Mesodermal cell (in vitro differentiated cells): ENCODE measurements at regions not wholly inside any gene's neighbourhood (a gene's known extent, or its start where the extent isn't known, plus 50 kb on each side); places are given as distances from the start of the nearest gene placed in this dataset.

Experiments
- H3K27ac ChIP-seq: 2 replicates; pipeline ENCODE4 v1.7.0; 2013; ENCODE audit warnings: mild to moderate bottlenecking, low read depth, low read length, moderate library complexity; ENCODE audit not compliant: severe bottlenecking
- H3K36me3 ChIP-seq: 2 replicates; pipeline ENCODE4 v1.7.1; 2013; ENCODE audit warnings: mild to moderate bottlenecking, low read length, moderate library complexity; ENCODE audit not compliant: control insufficient read depth, insufficient read depth
- H3K4me1 ChIP-seq: one replicate; pipeline ENCODE4 v1.7.1; 2013; ENCODE audit warnings: mild to moderate bottlenecking, low read length; ENCODE audit not compliant: insufficient read depth, control insufficient read depth, poor library complexity, severe bottlenecking
- H3K4me3 ChIP-seq: 2 replicates; pipeline ENCODE4 v1.7.0; 2013; ENCODE audit warnings: low read length, control low read depth, mild to moderate bottlenecking; ENCODE audit not compliant: insufficient read depth, poor library complexity, severe bottlenecking; ENCODE audit errors: extremely low read depth
- H3K9me3 ChIP-seq: 2 replicates; pipeline ENCODE4 v1.7.1; 2013; ENCODE audit warnings: mild to moderate bottlenecking, low read length, moderate library complexity; ENCODE audit not compliant: control insufficient read depth
- WGBS, 2 experiments: methylation state at CpG; one replicate each; pipeline ENCODE4 v1.1.5; 2013; ENCODE audit warnings: missing lambda C conversion rate in 2 of 2; ENCODE audit not compliant: insufficient coverage in 2 of 2; 5-methylcytosine and 5-hydroxymethylcytosine counted together

DNA sequence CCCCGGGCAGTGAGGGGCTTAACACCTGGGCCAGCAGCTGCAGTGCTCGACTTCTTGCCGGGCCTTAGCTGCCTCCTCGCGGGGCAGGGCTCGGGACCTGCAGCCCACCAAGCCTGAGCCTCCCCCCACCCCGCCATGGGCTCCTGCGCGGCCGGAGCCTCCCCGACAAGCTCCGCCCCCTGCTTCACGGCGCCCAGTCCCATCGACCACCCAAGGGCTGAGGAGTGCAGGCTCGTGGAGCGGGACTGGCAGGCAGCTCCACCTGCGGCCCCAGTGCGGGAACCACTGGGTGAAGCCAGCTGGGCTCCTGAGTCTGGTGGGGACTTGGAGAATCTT, 67.8 kb upstream of the NR5A2 start:
- no peak overlapping the region for H3K4me3 ChIP-seq
- no peak overlapping the region for H3K27ac ChIP-seq
- WGBS, 2 experiments = 97 to 100% methylated on average over 5 to 13 of the region's 19 CpGs
- no peaks in the 10 kb centered on the region for H3K9me3 ChIP-seq
- no peaks in the 10 kb centered on the region for H3K4me1 ChIP-seq
- no peaks in the 10 kb centered on the region for H3K36me3 ChIP-seq

DNA sequence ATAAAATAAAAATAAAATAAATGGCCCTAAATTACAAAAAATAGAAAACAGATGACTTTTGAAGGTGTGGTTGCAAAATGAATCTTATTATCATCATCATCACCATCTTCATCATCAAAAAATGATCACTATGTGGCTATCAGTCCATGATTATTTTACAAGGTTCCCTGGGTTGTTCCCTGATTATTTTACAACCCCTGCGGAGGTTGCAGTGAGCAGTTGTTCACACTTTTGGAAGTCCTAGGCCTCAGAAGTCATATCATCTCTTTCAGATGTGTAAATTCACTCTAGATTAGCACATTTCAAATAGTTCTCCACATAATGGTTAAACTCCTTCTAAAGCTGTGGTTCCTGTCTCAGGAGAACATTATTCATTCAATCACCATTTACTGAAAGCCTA, 57.4 kb upstream of the NR5A2 start:
- WGBS, 2 experiments = 78 to 89% methylated on average over 1 of the region's 1 CpG
- H3K9me3 ChIP-seq = no peaks in the 10 kb centered on the region
- no peak overlapping the region for H3K27ac ChIP-seq
- H3K4me3 ChIP-seq = no peak overlapping the region
- H3K4me1 ChIP-seq = no peaks in the 10 kb centered on the region
- H3K36me3 ChIP-seq = no peaks in the 10 kb centered on the region

DNA sequence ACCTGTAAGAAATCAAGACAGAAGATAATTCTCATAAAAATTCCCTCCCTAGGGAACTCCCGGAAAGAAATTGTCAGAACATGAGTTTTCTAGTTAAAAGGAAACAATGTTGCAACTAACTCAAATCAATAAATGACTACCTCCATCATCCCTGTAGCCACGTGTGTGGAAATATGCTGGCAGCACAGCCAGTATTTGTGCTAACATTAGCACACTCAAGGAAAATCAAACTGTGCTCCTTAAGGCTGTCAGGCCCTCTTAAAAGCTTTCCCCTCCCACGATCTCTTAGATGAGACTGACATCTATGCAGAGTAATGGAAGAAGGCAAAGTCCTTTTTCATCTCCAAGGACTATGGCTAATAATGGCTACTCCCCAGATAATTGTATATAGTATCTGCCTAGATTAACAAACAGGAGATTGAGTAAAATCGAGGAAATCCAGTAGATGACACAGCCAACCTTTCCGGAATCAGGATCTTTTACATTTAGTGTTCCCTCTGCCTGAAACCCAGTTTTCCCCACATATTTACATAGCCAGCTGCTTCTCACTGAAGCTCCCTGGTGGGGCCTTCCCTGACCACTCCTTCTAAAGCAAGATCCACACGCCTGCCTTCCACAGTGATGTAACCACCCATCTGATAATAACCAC, 50.9 kb upstream of the NR5A2 start:
- Histone ChIP-seq H3K27ac (no peak overlapping the region), H3K36me3 (no peaks in the 10 kb centered on the region), H3K4me3 (no peak overlapping the region), H3K4me1 (no peaks in the 10 kb centered on the region), H3K9me3 (no peaks in the 10 kb centered on the region)
- WGBS, 2 experiments = 52 to 72% methylated on average over 2 to 3 of the region's 6 CpGs
